ENCODE measurements at regions not wholly inside any gene's neighbourhood (a gene's known extent, or its start where the extent isn't known, plus 50 kb on each side); places are given as distances from the start of the nearest gene placed in this dataset.
"Not testable (repeated sequence)": the region's sequence is repeated elsewhere in the genome, so short reads cannot be mapped to it uniquely, and the experiment has no call there.

DNA sequence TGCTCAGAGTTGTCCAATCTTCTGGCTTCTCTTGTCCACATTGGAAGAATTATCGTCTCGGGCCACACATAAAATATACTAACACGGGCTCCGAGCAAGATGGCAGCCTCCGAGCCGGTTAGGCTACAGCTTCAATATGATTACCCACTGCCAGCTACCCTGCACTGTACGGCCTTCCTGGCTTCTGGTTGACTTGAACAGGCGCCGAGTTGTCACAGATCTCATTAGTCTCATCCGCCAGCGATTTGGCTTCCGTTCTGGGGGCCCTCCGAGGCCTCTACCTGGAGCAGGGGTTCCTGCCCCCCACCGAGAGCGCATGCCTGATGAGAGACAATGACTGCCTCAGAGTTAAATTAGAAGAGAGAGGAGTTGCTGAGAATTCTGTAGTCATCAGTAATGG, 101.2 kb upstream of the NUDT6 start:
- no peaks in the 10 kb centered on the region for H3K36me3 ChIP-seq
- WGBS, 2 donors = 98 to 99% methylated on average over 15 of the region's 15 CpGs
- H3K9me3 ChIP-seq = no peaks in the 10 kb centered on the region
- no peak overlapping the region for H3K4me3 ChIP-seq
- H3K27ac ChIP-seq = no peak overlapping the region
- intact Hi-C loops (cut with DNase I) = no loop called here
- H3K27me3 ChIP-seq = no peaks in the 10 kb centered on the region
- TF ChIP-seq EP300 (IDR thresholded peaks at IDR 0.05) = no peak
- TF ChIP-seq POLR2AphosphoS5 (IDR thresholded peaks at IDR 0.05) = no peak
- TF ChIP-seq, protein P1, sequence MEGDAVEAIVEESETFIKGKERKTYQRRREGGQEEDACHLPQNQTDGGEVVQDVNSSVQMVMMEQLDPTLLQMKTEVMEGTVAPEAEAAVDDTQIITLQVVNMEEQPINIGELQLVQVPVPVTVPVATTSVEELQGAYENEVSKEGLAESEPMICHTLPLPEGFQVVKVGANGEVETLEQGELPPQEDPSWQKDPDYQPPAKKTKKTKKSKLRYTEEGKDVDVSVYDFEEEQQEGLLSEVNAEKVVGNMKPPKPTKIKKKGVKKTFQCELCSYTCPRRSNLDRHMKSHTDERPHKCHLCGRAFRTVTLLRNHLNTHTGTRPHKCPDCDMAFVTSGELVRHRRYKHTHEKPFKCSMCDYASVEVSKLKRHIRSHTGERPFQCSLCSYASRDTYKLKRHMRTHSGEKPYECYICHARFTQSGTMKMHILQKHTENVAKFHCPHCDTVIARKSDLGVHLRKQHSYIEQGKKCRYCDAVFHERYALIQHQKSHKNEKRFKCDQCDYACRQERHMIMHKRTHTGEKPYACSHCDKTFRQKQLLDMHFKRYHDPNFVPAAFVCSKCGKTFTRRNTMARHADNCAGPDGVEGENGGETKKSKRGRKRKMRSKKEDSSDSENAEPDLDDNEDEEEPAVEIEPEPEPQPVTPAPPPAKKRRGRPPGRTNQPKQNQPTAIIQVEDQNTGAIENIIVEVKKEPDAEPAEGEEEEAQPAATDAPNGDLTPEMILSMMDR (IDR thresholded peaks at IDR 0.05) = no peak
- TF ChIP-seq POLR2A (IDR thresholded peaks at IDR 0.05) = no peak
- peaks cover 0 to 34% (median 15%) of the 10 kb centered on the region in 4 donors for H3K4me1 ChIP-seq
- no peak for DNase-seq

DNA sequence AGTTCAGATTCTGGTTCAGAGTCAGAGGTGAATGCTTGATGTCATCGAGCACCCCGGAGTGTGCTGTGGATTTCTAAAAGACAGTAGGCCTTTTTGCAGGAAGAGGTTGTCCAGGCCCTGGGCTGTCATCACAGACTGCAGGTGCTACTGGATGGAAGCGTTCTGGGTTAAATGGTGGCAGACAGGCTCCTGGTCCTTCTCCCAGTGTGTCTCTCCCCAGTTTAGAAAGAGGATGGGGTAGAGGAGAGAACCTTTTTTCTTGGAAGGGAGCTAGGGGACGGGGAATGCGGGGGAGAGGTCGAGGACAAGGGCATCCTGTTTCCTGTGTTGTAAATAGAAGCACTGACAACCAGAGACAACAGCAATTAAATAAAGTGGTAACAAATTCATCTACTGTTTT, 102.3 kb upstream of the NUDT6 start:
- intact Hi-C loops (cut with DNase I) = no loop called here
- peaks cover 0 to 34% (median 15%) of the 10 kb centered on the region in 4 donors for H3K4me1 ChIP-seq
- WGBS, 2 donors = 76 to 81% methylated on average over 6 of the region's 6 CpGs
- H3K4me3 ChIP-seq = no peak overlapping the region
- H3K36me3 ChIP-seq = no peaks in the 10 kb centered on the region
- TF ChIP-seq, protein P1 (IDR thresholded peaks at IDR 0.05) = no peak
- TF ChIP-seq POLR2A (IDR thresholded peaks at IDR 0.05) (no peak), POLR2AphosphoS5 (IDR thresholded peaks at IDR 0.05) (no peak), EP300 (IDR thresholded peaks at IDR 0.05) (no peak)
- no peak overlapping the region for H3K27ac ChIP-seq
- DNase-seq = no peak
- no peaks in the 10 kb centered on the region for H3K27me3 ChIP-seq
- no peaks in the 10 kb centered on the region for H3K9me3 ChIP-seq

DNA sequence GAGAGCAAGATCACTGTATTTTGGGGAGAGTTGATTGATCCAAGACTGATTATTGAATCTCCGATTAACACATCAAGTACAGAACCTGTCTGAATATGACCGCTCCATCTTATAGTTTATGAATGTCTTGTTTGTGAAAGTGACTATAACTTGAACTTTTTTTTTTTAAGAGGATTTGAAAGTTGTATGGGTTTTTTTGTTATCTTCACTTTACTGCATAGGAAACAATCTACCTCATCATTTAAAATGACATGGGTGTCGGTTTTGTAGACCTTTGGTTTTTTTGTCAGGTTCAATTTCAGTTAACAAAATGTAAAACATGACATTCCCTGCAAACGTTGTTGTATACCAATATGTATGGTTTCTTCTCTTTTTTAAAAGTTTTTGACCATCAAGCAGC, 103.0 kb upstream of the NUDT6 start:
- TF ChIP-seq EP300 (IDR thresholded peaks at IDR 0.05) (no peak), POLR2AphosphoS5 (IDR thresholded peaks at IDR 0.05) (no peak), POLR2A (IDR thresholded peaks at IDR 0.05) (no peak)
- TF ChIP-seq, protein P1 (IDR thresholded peaks at IDR 0.05) = no peak
- H3K27ac ChIP-seq = no peak overlapping the region
- H3K27me3 ChIP-seq = no peaks in the 10 kb centered on the region
- no peak overlapping the region for H3K4me3 ChIP-seq
- H3K36me3 ChIP-seq = no peaks in the 10 kb centered on the region
- no peak for DNase-seq
- WGBS, 2 donors = 72 to 81% methylated on average over 4 of the region's 4 CpGs
- intact Hi-C loops (cut with DNase I) = no loop called here
- H3K9me3 ChIP-seq = no peaks in the 10 kb centered on the region
- peaks cover 0 to 34% (median 15%) of the 10 kb centered on the region in 4 donors for H3K4me1 ChIP-seq

DNA sequence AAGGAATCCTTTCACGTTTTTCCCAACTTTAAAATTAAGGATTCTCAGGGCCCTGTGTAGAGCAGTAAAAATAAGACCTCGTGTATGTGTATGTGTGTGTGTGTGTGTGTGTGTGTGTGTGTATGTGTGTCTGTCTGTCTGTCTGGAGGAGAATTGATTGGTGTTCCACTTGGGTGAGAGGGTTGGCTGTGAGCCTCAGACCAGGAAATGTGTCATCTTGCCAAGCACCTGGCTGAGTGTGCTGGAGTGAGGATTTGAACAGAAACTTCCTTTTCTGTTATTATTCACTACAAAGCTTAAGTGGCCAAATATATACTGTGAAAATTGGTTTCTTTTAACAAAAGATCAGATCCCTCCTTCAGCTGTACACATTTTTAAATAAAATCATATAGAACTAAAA, 103.6 kb upstream of the NUDT6 start:
- H3K27me3 ChIP-seq; H3K27ac ChIP-seq; DNase-seq; intact Hi-C loops (cut with DNase I); H3K4me3 ChIP-seq; H3K9me3 ChIP-seq; H3K36me3 ChIP-seq: not testable (repeated sequence)
- WGBS, 2 donors = 50 to 59% methylated on average over 2 of the region's 2 CpGs
- H3K4me1 ChIP-seq = peaks cover 0 to 34% (median 15%) of the 10 kb centered on the region in 4 donors

DNA sequence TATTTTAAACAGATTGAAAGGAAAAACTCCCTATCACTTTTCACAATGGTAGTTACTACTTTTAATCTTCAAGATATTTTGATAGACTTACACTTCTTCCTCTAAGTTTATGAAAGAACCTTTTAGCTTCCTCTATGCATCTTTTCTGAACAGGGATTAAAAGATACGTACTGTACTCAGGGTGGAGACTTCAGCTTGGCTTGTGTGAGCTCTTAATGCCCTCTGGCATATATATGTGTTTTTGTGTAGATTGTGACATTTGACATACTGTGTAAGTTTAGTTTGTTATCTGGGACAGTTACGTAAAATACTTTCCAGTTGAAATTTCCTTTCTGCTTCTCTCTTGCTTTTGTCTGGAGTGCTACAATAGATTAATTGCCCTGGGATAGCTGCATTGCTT, 109.3 kb upstream of the NUDT6 start:
- H3K27ac ChIP-seq = no peak overlapping the region
- H3K4me3 ChIP-seq = no peak overlapping the region
- H3K36me3 ChIP-seq = no peaks in the 10 kb centered on the region
- 84 to 88% methylated on average over 2 of the region's 2 CpGs for WGBS, 2 donors
- no peaks in the 10 kb centered on the region for H3K27me3 ChIP-seq
- no peak for DNase-seq
- H3K4me1 ChIP-seq = peaks cover 0 to 18% (median 7%) of the 10 kb centered on the region in 4 donors
- intact Hi-C loops (cut with DNase I) = no loop called here
- TF ChIP-seq, protein P1 (IDR thresholded peaks at IDR 0.05) = no peak
- no peak for TF ChIP-seq POLR2AphosphoS5 (IDR thresholded peaks at IDR 0.05)
- H3K9me3 ChIP-seq = no peaks in the 10 kb centered on the region
